ENCODE measurements at regions not wholly inside any gene's neighbourhood (a gene's known extent, or its start where the extent isn't known, plus 50 kb on each side); places are given as distances from the start of the nearest gene placed in this dataset.

GRCh38 chr13:89227356-89227755, 1556.2 kb downstream of the SLITRK5 start:
- ATAC-seq: no peak
- H3K4me1 ChIP-seq: no peaks in the 10 kb centered on the region
- no peaks in the 10 kb centered on the region for H3K27me3 ChIP-seq
- TF ChIP-seq, protein P1, sequence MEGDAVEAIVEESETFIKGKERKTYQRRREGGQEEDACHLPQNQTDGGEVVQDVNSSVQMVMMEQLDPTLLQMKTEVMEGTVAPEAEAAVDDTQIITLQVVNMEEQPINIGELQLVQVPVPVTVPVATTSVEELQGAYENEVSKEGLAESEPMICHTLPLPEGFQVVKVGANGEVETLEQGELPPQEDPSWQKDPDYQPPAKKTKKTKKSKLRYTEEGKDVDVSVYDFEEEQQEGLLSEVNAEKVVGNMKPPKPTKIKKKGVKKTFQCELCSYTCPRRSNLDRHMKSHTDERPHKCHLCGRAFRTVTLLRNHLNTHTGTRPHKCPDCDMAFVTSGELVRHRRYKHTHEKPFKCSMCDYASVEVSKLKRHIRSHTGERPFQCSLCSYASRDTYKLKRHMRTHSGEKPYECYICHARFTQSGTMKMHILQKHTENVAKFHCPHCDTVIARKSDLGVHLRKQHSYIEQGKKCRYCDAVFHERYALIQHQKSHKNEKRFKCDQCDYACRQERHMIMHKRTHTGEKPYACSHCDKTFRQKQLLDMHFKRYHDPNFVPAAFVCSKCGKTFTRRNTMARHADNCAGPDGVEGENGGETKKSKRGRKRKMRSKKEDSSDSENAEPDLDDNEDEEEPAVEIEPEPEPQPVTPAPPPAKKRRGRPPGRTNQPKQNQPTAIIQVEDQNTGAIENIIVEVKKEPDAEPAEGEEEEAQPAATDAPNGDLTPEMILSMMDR (IDR thresholded peaks at IDR 0.05): no peak
- intact Hi-C loops (cut with DNase I): no loop called here
- peaks cover 0 to 47% (median 2%) of the 10 kb centered on the region in 11 donors for H3K9me3 ChIP-seq
- no peaks in the 10 kb centered on the region for H3K36me3 ChIP-seq
- 46 to 58% methylated on average over 4 of the region's 4 CpGs for WGBS, 2 donors
- H3K27ac ChIP-seq: no peak overlapping the region
- no peak overlapping the region for H3K4me3 ChIP-seq
- no peak for DNase-seq

DNA sequence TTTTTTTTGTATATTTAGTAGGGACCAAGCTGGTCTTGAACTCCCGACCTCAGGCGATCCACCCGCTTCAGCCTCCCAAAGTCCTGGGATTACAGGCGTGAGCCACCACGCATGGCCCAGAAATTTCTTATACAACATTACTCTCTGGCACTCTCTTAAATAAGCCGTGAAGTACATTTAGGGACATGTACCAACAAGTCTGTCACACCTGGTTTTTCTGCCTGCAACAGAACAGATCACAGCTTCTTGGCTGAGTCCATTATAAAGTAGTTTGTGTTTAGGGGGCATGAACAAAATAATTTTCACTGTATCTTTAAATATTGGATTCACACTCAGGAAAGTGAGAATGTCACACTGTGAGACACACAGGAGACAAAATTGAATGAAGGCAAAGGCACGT, 1567.3 kb downstream of the SLITRK5 start:
- no peak overlapping the region for H3K27ac ChIP-seq
- no peak overlapping the region for H3K4me3 ChIP-seq
- DNase-seq (no peak), ATAC-seq (no peak)
- WGBS, 2 donors: 64 to 95% methylated on average over 7 of the region's 7 CpGs
- H3K27me3 ChIP-seq: no peaks in the 10 kb centered on the region
- H3K9me3 ChIP-seq: no peaks in the 10 kb centered on the region
- intact Hi-C loops (cut with DNase I): no loop called here
- H3K4me1 ChIP-seq: no peaks in the 10 kb centered on the region
- TF ChIP-seq, protein P1 (IDR thresholded peaks at IDR 0.05): no peak
- no peaks in the 10 kb centered on the region for H3K36me3 ChIP-seq

DNA sequence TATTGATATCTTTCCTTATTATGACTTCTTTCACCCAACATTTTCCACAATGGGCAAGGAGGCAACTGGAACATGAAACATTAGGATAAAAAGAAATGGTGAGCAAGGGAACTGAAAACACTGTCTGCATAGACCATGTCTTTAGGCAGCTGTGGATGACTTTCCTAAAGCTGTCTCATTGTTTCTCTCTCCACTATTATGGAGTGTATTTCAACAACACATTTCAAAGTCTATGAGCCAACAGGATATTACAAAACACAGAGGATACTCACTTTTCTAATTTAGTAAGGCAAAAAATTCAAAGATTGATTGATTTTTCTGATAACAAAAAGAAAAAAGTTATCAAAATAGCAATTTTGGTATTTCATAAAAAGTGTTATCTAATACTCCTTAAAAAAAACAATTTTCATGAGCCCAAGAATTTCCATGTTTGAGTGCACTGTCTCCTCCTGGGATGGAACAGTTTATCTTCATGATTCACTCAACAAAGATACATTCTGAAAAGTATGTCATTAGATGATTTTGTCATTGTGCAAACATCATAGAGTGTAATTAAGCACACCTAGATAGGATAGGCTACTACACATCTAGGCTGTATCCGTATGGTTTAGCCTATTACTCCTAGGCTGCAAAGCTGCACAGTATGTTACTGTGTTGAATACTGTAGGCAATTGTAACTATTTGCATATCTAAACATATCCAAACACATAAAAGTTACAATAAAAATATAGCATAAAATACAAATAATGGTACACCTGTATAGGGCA, 1568.4 kb downstream of the SLITRK5 start:
- DNase-seq (no peak), ATAC-seq (no peak)
- Histone ChIP-seq H3K36me3 (no peaks in the 10 kb centered on the region), H3K4me3 (no peak overlapping the region), H3K27me3 (no peaks in the 10 kb centered on the region), H3K9me3 (no peaks in the 10 kb centered on the region), H3K4me1 (no peaks in the 10 kb centered on the region), H3K27ac (no peak overlapping the region)
- intact Hi-C loops (cut with DNase I): no loop called here
- 82 to 92% methylated on average over 1 of the region's 1 CpG for WGBS, 2 donors
- TF ChIP-seq, protein P1 (IDR thresholded peaks at IDR 0.05): no peak

GRCh38 chr13:89255844-89256406, 1584.8 kb downstream of the SLITRK5 start:
- Histone ChIP-seq H3K4me1 (no peaks in the 10 kb centered on the region), H3K4me3 (no peak overlapping the region), H3K9me3 (peaks cover 0 to 51% (median 7%) of the 10 kb centered on the region in 11 donors), H3K36me3 (no peaks in the 10 kb centered on the region), H3K27ac (no peak overlapping the region), H3K27me3 (no peaks in the 10 kb centered on the region)
- TF ChIP-seq, protein P1 (IDR thresholded peaks at IDR 0.05): no peak
- WGBS, 2 donors: 34 to 42% methylated on average over 3 of the region's 3 CpGs
- DNase-seq (no peak), ATAC-seq (no peak)
- intact Hi-C loops (cut with DNase I): no loop called here

All from heart right ventricle (tissue), 16 donors.